PC-9 (cell line): ENCODE measurements at regions not wholly inside any gene's neighbourhood (a gene's known extent, or its start where the extent isn't known, plus 50 kb on each side); places are given as distances from the start of the nearest gene placed in this dataset.

Source experiments
- CTCF ChIP-seq: fragments of 200-600 bp; sonication (generic); conservative IDR thresholded peaks from 2 replicates; pipeline ENCODE4 v1.6.1; 2017; ENCODE audit warnings: mixed run types, antibody characterized with exemption, mild to moderate bottlenecking, moderate library complexity
- EZH2 ChIP-seq: fragments of 200-600 bp; sonication (generic); IDR thresholded peaks from 2 replicates; pipeline ENCODE4 v1.8.0; 2017; ENCODE audit warnings: antibody characterized with exemption, low read depth

DNA sequence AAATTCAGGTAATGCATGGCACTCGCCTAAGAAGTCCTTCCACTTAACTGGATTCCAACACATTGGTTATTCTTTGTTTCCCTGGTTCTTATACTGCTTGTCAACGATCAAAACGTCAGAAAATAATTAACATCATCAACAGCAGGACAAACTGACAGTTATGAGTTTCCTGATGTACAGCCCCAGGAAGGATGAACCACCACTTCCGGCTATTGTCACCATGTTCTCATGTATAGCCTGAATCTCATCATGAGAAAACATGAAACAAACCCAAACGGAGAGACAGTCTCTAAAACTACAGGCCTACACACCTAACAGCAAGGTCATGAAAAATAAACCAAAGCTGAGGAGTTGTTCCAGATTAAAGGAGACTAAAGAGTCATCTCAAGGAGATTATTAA lies 60.5 kb upstream of the FBXO28 start:
- TF ChIP-seq CTCF (no peak), EZH2 (no peak)
